ENCODE measurements at regions not wholly inside any gene's neighbourhood (a gene's known extent, or its start where the extent isn't known, plus 50 kb on each side); places are given as distances from the start of the nearest gene placed in this dataset.

DNA sequence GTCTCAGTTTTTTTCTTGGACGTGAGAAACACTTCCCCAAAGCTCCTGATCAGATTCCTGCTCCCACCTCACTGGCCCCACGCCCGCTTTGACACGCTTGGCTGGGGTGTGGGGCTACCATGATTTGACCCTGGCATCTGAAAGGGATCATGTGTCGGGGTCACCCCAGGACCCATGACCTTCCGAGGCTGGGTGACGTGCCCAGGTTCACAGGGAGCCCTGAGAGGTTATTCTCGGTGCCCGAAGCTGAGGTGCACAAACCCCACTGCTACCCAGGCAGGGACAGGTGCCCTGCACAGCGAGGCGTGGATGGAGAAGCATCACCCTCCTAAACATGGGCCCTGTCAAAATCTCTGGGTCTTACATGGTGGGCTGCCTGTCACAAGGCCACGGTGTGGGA lies 404.1 kb downstream of the GALR1 start:
- CTCF ChIA-PET (ENCODE audit: unreplicated experiment), result no interaction called here
- intact Hi-C loops (cut with micrococcal nuclease; ENCODE audit: unreplicated experiment), result no loop called here
- Histone ChIP-seq H3K27ac (ENCODE audit: low read depth, low read length, poor library complexity, severe bottlenecking) (no peak overlapping the region), H3K9me2 (ENCODE audit: insufficient read depth, low read length) (no peaks in the 10 kb centered on the region), H3K9me3 (ENCODE audit: low read length) (no peaks in the 10 kb centered on the region), H4K20me1 (ENCODE audit: insufficient read depth, low read length) (no peaks in the 10 kb centered on the region), H3K4me1 (ENCODE audit: insufficient read depth, low read length, poor library complexity, severe bottlenecking) (no peaks in the 10 kb centered on the region), H3K4me2 (ENCODE audit: low read length) (no peak overlapping the region), H3K79me2 (ENCODE audit: insufficient read depth, low read depth, low read length) (no peaks in the 10 kb centered on the region), H3K36me3 (ENCODE audit: insufficient read depth, low read length) (no peaks in the 10 kb centered on the region), H3K4me3 (ENCODE audit: low read depth, low read length, poor library complexity, severe bottlenecking) (no peak overlapping the region), H2AFZ (ENCODE audit: low read length) (no peak overlapping the region)
- BruUV-seq (replicated peaks), result no TSS peak
- TF ChIP-seq, protein P1, sequence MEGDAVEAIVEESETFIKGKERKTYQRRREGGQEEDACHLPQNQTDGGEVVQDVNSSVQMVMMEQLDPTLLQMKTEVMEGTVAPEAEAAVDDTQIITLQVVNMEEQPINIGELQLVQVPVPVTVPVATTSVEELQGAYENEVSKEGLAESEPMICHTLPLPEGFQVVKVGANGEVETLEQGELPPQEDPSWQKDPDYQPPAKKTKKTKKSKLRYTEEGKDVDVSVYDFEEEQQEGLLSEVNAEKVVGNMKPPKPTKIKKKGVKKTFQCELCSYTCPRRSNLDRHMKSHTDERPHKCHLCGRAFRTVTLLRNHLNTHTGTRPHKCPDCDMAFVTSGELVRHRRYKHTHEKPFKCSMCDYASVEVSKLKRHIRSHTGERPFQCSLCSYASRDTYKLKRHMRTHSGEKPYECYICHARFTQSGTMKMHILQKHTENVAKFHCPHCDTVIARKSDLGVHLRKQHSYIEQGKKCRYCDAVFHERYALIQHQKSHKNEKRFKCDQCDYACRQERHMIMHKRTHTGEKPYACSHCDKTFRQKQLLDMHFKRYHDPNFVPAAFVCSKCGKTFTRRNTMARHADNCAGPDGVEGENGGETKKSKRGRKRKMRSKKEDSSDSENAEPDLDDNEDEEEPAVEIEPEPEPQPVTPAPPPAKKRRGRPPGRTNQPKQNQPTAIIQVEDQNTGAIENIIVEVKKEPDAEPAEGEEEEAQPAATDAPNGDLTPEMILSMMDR (conservative IDR thresholded peaks at IDR 0.05; ENCODE audit: low read length), result no peak
- no peak for TF ChIP-seq EZH2phosphoT487 (IDR thresholded peaks at IDR 0.05; ENCODE audit: borderline replicate concordance, low read depth, low read length)
- POLR2A ChIA-PET, result no interaction called here
- no peak for DNase-seq (ENCODE audit: low spot score)

DNA sequence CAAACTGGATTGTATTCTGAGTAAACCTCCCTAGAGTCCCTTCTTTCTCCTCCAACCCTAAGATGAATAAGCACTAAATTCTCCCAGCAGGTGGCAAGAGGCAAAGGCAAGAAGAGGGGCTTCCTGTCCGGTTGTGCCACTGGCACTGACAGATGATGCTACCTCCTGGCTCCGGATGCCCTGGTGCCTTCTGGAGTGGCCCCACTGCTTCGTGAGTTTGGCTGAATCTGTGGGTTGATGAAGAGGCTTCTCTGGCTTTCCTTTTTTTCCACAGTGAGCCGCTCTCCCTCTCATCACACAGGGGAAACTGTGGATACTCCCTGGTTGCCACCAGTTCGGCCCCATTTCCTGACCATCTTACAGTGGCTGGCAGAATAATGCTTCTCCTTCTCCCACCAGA lies 404.7 kb downstream of the GALR1 start:
- no peak for DNase-seq (ENCODE audit: low spot score)

DNA sequence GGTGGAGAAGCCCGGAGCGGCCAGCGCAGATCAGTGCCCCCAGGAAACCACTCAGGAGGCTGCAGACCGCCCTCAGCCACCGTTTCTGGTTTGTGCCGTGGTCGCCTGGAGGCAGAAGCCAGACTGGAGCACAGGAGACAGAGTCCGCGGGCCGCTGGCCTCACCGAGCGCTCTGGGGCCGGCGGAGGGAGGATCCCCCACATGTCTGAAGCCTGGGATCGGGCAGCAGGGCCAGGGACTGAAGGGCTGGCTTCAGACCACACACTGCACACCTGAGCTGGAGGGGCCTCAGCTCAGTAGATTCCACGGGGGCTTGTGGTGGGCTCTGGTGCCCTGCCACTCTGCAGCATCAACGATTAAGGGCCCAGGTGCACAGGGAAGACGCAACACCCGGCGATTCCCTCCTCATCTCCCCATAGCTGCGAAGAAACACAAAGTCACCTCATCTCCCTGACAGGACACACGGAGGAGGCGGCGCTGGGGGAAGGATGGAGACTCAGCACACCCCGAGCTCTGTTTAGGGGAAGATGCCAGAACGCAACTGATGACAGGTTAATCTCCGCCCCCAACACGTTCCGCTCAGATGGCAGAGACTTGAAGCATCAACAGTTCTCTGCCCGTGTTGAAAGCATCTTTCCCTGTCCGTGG lies 408.1 kb downstream of the GALR1 start:
- intact Hi-C loops (cut with micrococcal nuclease; ENCODE audit: unreplicated experiment), result no loop called here
- H3K9me3 ChIP-seq (ENCODE audit: low read length), result no peaks in the 10 kb centered on the region
- POLR2A ChIA-PET, result no interaction called here
- H3K4me2 ChIP-seq (ENCODE audit: low read length), result no peak overlapping the region
- CTCF ChIA-PET (ENCODE audit: unreplicated experiment), result no interaction called here
- no peaks in the 10 kb centered on the region for H3K4me1 ChIP-seq (ENCODE audit: insufficient read depth, low read length, poor library complexity, severe bottlenecking)
- H3K79me2 ChIP-seq (ENCODE audit: insufficient read depth, low read depth, low read length), result no peaks in the 10 kb centered on the region
- no peaks in the 10 kb centered on the region for H3K36me3 ChIP-seq (ENCODE audit: insufficient read depth, low read length)
- no peak overlapping the region for H2AFZ ChIP-seq (ENCODE audit: low read length)
- no TSS peak for BruUV-seq (replicated peaks)
- no peak overlapping the region for H3K27ac ChIP-seq (ENCODE audit: low read depth, low read length, poor library complexity, severe bottlenecking)
- no peaks in the 10 kb centered on the region for H3K9me2 ChIP-seq (ENCODE audit: insufficient read depth, low read length)
- no peak for DNase-seq (ENCODE audit: low spot score)
- TF ChIP-seq EZH2phosphoT487 (IDR thresholded peaks at IDR 0.05; ENCODE audit: borderline replicate concordance, low read depth, low read length), result no peak
- TF ChIP-seq, protein P1 (conservative IDR thresholded peaks at IDR 0.05; ENCODE audit: low read length), result no peak
- H3K4me3 ChIP-seq (ENCODE audit: low read depth, low read length, poor library complexity, severe bottlenecking), result no peak overlapping the region
- H4K20me1 ChIP-seq (ENCODE audit: insufficient read depth, low read length), result no peaks in the 10 kb centered on the region

More for the DNA sequence above, 404.7 kb downstream of the GALR1 start:
- no peak for TF ChIP-seq EZH2phosphoT487 (IDR thresholded peaks at IDR 0.05; ENCODE audit: borderline replicate concordance, low read depth, low read length)
- TF ChIP-seq, protein P1 (conservative IDR thresholded peaks at IDR 0.05; ENCODE audit: low read length), result no peak
- no peak overlapping the region for H3K4me2 ChIP-seq (ENCODE audit: low read length)
- no peak overlapping the region for H3K4me3 ChIP-seq (ENCODE audit: low read depth, low read length, poor library complexity, severe bottlenecking)
- BruUV-seq (replicated peaks), result no TSS peak
- H3K79me2 ChIP-seq (ENCODE audit: insufficient read depth, low read depth, low read length), result no peaks in the 10 kb centered on the region
- H2AFZ ChIP-seq (ENCODE audit: low read length), result no peak overlapping the region
- intact Hi-C loops (cut with micrococcal nuclease; ENCODE audit: unreplicated experiment), result no loop called here
- H4K20me1 ChIP-seq (ENCODE audit: insufficient read depth, low read length), result no peaks in the 10 kb centered on the region
- CTCF ChIA-PET (ENCODE audit: unreplicated experiment), result no interaction called here
- no peak overlapping the region for H3K27ac ChIP-seq (ENCODE audit: low read depth, low read length, poor library complexity, severe bottlenecking)
- POLR2A ChIA-PET, result no interaction called here
- H3K4me1 ChIP-seq (ENCODE audit: insufficient read depth, low read length, poor library complexity, severe bottlenecking), result no peaks in the 10 kb centered on the region
- no peaks in the 10 kb centered on the region for H3K9me3 ChIP-seq (ENCODE audit: low read length)
- no peaks in the 10 kb centered on the region for H3K9me2 ChIP-seq (ENCODE audit: insufficient read depth, low read length)
- no peaks in the 10 kb centered on the region for H3K36me3 ChIP-seq (ENCODE audit: insufficient read depth, low read length)
